Peyer's patch (tissue), 4 donors: ENCODE measurements at regions not wholly inside any gene's neighbourhood (a gene's known extent, or its start where the extent isn't known, plus 50 kb on each side); places are given as distances from the start of the nearest gene placed in this dataset.

Experiments
- DNase-seq, 3 donors: peaks; one replicate each; pipeline ENCODE4 v3.0.0-alpha.2; 2017 to 2019
- H3K27ac ChIP-seq, 4 donors: fragments of 200-600 bp; sonication (generic); one replicate each; pipeline ENCODE4 v1.5.1; 2016 to 2019
- H3K27me3 ChIP-seq, 2 donors: fragments of 200-600 bp; sonication (generic); one replicate each; pipeline ENCODE4 v1.5.1; 2019
- H3K36me3 ChIP-seq, 3 donors: fragments of 200-600 bp; sonication (generic); one replicate each; pipeline ENCODE4 v1.5.1; 2016 to 2019
- H3K4me1 ChIP-seq, 4 donors: fragments of 200-600 bp; sonication (generic); one replicate each; pipeline ENCODE4 v1.5.1; 2016 to 2019
- H3K4me3 ChIP-seq, 4 donors: fragments of 200-600 bp; sonication (generic); 1 replicate in 3 of 4; 2 replicates in 1 of 4; pipeline ENCODE4 v1.5.1; 2016 to 2019; ENCODE audit warnings: mild to moderate bottlenecking in 1 of 4
- H3K9me3 ChIP-seq, 4 donors: fragments of 200-600 bp; sonication (generic); one replicate each; pipeline ENCODE4 v1.5.1; 2016 to 2019; ENCODE audit warnings: mild to moderate bottlenecking in 1 of 4
- CTCF ChIP-seq, 6 experiments: fragments of 450-650 bp in 4 of 6; fragments of 200-600 bp in 2 of 6; sonication (generic) in 1 of 6; IDR thresholded peaks; one replicate each; pipeline ENCODE4 v1.5.1; 2017 to 2019; ENCODE audit warnings: antibody characterized with exemption in 6 of 6, mild to moderate bottlenecking in 3 of 6, moderate library complexity in 1 of 6
- POLR2A ChIP-seq, 2 donors: fragments of 450-650 bp; IDR thresholded peaks; one replicate each; pipeline ENCODE4 v1.5.1; 2017; ENCODE audit warnings: antibody characterized with exemption in 2 of 2, mild to moderate bottlenecking in 2 of 2, moderate library complexity in 2 of 2
- small RNA-seq, 2 donors: library from RNA; depleted of rRNA; stranded (forward); fragments of <200 nt; gene quantifications; one replicate each; pipeline ENCODE3, GENCODE V24; 2016

- Histone ChIP-seq H3K27ac (no peak overlapping the region), H3K4me3 (no peak overlapping the region), H3K36me3 (no peaks in the 10 kb centered on the region), H3K27me3 (no peaks in the 10 kb centered on the region), H3K4me1 (no peaks in the 10 kb centered on the region), H3K9me3 (no peaks in the 10 kb centered on the region)
- TF ChIP-seq POLR2A (IDR thresholded peaks at IDR 0.05) (no peak), CTCF (IDR thresholded peaks at IDR 0.05) (no peak)
- no peak for DNase-seq
These were observed 54.9 kb upstream of the PDE5A start for GRCh38 chr4:119683518-119683917.

GRCh38 chr4:119682099-119682498 lies 53.5 kb upstream of the PDE5A start:
- no peak for DNase-seq
- Histone ChIP-seq H3K9me3 (no peaks in the 10 kb centered on the region), H3K4me3 (no peak overlapping the region), H3K27ac (no peak overlapping the region), H3K36me3 (no peaks in the 10 kb centered on the region), H3K27me3 (no peaks in the 10 kb centered on the region), H3K4me1 (no peaks in the 10 kb centered on the region)
- no peak for TF ChIP-seq CTCF (IDR thresholded peaks at IDR 0.05)
- TF ChIP-seq POLR2A (IDR thresholded peaks at IDR 0.05), result no peak

GRCh38 chr4:119679251-119679650 lies 50.6 kb upstream of the PDE5A start:
- H3K9me3 ChIP-seq, result no peaks in the 10 kb centered on the region
- H3K4me1 ChIP-seq, result no peaks in the 10 kb centered on the region
- DNase-seq, result no peak
- H3K27ac ChIP-seq, result no peak overlapping the region
- no peaks in the 10 kb centered on the region for H3K36me3 ChIP-seq
- no peaks in the 10 kb centered on the region for H3K27me3 ChIP-seq
- H3K4me3 ChIP-seq, result no peak overlapping the region
- TF ChIP-seq CTCF (IDR thresholded peaks at IDR 0.05), result no peak
- no peak for TF ChIP-seq POLR2A (IDR thresholded peaks at IDR 0.05)

- Histone ChIP-seq H3K27ac (no peak overlapping the region), H3K4me1 (no peaks in the 10 kb centered on the region), H3K9me3 (no peaks in the 10 kb centered on the region)
These were observed 50.2 kb upstream of the PDE5A start for GRCh38 chr4:119678761-119679160.

More at GRCh38 chr4:119678761-119679160, 50.2 kb upstream of the PDE5A start:
- TF ChIP-seq CTCF (IDR thresholded peaks at IDR 0.05) (no peak), POLR2A (IDR thresholded peaks at IDR 0.05) (no peak)
- DNase-seq, result no peak
- Histone ChIP-seq H3K27me3 (no peaks in the 10 kb centered on the region), H3K4me3 (no peak overlapping the region), H3K36me3 (no peaks in the 10 kb centered on the region)

Small RNAs in the stretch of these regions (small RNA-seq; reads per million reads assigned to genes)
- gene RF00019, result 0 reads per million in 2 donors
